ENCODE measurements at regions not wholly inside any gene's neighbourhood (a gene's known extent, or its start where the extent isn't known, plus 50 kb on each side); places are given as distances from the start of the nearest gene placed in this dataset.

DNA sequence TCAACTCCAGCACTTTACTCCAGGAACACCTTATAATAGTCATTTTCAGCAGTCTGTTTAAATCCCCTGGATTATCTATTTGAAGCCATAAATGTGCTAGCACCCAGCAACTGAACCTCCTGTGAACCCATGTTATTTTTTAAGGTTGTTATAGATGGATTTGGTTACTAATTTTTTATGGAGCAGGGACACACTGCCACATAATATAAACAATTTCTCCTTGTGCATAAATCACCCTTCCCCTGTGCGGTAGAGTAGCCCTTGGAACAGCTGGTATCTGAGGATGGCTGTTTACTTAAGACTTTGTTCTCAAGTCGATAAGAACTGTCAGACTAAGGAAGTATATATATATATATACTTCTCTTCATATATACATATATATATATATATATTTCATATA lies 367.4 kb downstream of the EPHA4 start (continued):
- TF ChIP-seq NFE2L1 (tag; IDR thresholded peaks at IDR 0.05; ENCODE audit: borderline replicate concordance, low read depth) (no peak), PURB (CRISPR knock-in tag; IDR thresholded peaks at IDR 0.05; ENCODE audit: low read depth) (no peak), ZEB2 (IDR thresholded peaks at IDR 0.05) (no peak), BMI1 (IDR thresholded peaks at IDR 0.05; ENCODE audit: low read length) (no peak), E2F6 (IDR thresholded peaks at IDR 0.05; ENCODE audit: borderline replicate concordance in 1 of 2, extremely low read depth in 1 of 2, insufficient read depth in 1 of 2, insufficient read length in 1 of 2, low read depth in 1 of 2, low read length in 1 of 2, poor library complexity in 1 of 2, severe bottlenecking in 1 of 2) (no peak)
- TF ChIP-seq, protein P1, sequence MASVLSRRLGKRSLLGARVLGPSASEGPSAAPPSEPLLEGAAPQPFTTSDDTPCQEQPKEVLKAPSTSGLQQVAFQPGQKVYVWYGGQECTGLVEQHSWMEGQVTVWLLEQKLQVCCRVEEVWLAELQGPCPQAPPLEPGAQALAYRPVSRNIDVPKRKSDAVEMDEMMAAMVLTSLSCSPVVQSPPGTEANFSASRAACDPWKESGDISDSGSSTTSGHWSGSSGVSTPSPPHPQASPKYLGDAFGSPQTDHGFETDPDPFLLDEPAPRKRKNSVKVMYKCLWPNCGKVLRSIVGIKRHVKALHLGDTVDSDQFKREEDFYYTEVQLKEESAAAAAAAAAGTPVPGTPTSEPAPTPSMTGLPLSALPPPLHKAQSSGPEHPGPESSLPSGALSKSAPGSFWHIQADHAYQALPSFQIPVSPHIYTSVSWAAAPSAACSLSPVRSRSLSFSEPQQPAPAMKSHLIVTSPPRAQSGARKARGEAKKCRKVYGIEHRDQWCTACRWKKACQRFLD (CRISPR knock-in tag; IDR thresholded peaks at IDR 0.05), result no peak
- TF ChIP-seq, protein P2, sequence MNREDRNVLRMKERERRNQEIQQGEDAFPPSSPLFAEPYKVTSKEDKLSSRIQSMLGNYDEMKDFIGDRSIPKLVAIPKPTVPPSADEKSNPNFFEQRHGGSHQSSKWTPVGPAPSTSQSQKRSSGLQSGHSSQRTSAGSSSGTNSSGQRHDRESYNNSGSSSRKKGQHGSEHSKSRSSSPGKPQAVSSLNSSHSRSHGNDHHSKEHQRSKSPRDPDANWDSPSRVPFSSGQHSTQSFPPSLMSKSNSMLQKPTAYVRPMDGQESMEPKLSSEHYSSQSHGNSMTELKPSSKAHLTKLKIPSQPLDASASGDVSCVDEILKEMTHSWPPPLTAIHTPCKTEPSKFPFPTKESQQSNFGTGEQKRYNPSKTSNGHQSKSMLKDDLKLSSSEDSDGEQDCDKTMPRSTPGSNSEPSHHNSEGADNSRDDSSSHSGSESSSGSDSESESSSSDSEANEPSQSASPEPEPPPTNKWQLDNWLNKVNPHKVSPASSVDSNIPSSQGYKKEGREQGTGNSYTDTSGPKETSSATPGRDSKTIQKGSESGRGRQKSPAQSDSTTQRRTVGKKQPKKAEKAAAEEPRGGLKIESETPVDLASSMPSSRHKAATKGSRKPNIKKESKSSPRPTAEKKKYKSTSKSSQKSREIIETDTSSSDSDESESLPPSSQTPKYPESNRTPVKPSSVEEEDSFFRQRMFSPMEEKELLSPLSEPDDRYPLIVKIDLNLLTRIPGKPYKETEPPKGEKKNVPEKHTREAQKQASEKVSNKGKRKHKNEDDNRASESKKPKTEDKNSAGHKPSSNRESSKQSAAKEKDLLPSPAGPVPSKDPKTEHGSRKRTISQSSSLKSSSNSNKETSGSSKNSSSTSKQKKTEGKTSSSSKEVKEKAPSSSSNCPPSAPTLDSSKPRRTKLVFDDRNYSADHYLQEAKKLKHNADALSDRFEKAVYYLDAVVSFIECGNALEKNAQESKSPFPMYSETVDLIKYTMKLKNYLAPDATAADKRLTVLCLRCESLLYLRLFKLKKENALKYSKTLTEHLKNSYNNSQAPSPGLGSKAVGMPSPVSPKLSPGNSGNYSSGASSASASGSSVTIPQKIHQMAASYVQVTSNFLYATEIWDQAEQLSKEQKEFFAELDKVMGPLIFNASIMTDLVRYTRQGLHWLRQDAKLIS (CRISPR knock-in tag; IDR thresholded peaks at IDR 0.05), result no peak

Measured in K562 (cell line).